K562 (cell line): ENCODE measurements at regions not wholly inside any gene's neighbourhood (a gene's known extent, or its start where the extent isn't known, plus 50 kb on each side); places are given as distances from the start of the nearest gene placed in this dataset.
A peak's percentile ranks its signal among the peaks of the same experiment; 100 is the strongest.

Source experiments
- FOSL1 ChIP-seq: fragments of 200-800 bp; sonication (Bioruptor generic); conservative IDR thresholded peaks from 2 replicates; pipeline ENCODE4 v1.6.1; 2016; ENCODE audit warnings: missing genetic modification characterization, missing compliant biosample characterization
- MYNN ChIP-seq, 2 experiments: sonication (generic); formaldehyde crosslinking in 1 of 2; IDR thresholded peaks; 2 replicates each; pipeline versions ENCODE4 v1.5.0 to v1.6.1; 2016 to 2020; ENCODE audit warnings: antibody characterized with exemption in 1 of 2, missing genetic modification reagents in 1 of 2
- PRPF4 ChIP-seq: fragments of 200-400 bp; formaldehyde crosslinking; IDR thresholded peaks from one replicate; pipeline ENCODE4 v1.6.1; 2017; ENCODE audit warnings: low read length, low read depth, mild to moderate bottlenecking; ENCODE audit not compliant: insufficient read depth, poor library complexity, severe bottlenecking
- RBBP5 ChIP-seq: fragments of 200-600 bp; sonication (generic); IDR thresholded peaks from 2 replicates; pipeline ENCODE4 v1.6.1; 2012; ENCODE audit warnings: borderline replicate concordance, mild to moderate bottlenecking, low read length, control low read depth, inconsistent platforms; ENCODE audit not compliant: insufficient read depth, poor library complexity, severe bottlenecking
- ZNF282 ChIP-seq: sonication (generic); formaldehyde crosslinking; IDR thresholded peaks from 2 replicates; pipeline ENCODE4 v1.8.1; 2023; ENCODE audit warnings: missing genetic modification reagents
- ZNF444 ChIP-seq: fragments of 250-450 bp; sonication (Bioruptor Pico); IDR thresholded peaks from 2 replicates; pipeline ENCODE4 v1.4.0; 2020; ENCODE audit warnings: mild to moderate bottlenecking, moderate library complexity
- TF ChIP-seq, protein P1 (sequence below): sonication (generic); formaldehyde crosslinking; IDR thresholded peaks from 2 replicates; pipeline ENCODE4 v1.8.0; 2022; ENCODE audit warnings: mild to moderate bottlenecking, missing genetic modification reagents, borderline replicate concordance
- TF ChIP-seq, protein P2 (sequence below), 2 experiments: IDR thresholded peaks; 2 replicates each; pipeline ENCODE4 v1.6.1; 2011; ENCODE audit warnings: borderline replicate concordance in 1 of 2, control low read depth in 1 of 2, low read depth in 1 of 2, low read length in 1 of 2, mild to moderate bottlenecking in 1 of 2, mixed read lengths in 1 of 2, moderate library complexity in 1 of 2; ENCODE audit not compliant: insufficient read depth in 1 of 2, insufficient read length in 1 of 2, poor library complexity in 1 of 2, severe bottlenecking in 1 of 2; ENCODE audit errors: extremely low read depth in 1 of 2
- TF ChIP-seq, protein P3 (sequence below): fragments of 450-650 bp; IDR thresholded peaks from 2 replicates; pipeline ENCODE4 v1.6.1; 2018; ENCODE audit warnings: mild to moderate bottlenecking, low read depth; ENCODE audit not compliant: partially characterized antibody
- TF ChIP-seq, protein P4 (sequence below): sonication (generic); formaldehyde crosslinking; IDR thresholded peaks from 2 replicates; pipeline ENCODE4 v1.8.1; 2023; ENCODE audit warnings: missing genetic modification reagents, mild to moderate bottlenecking, borderline replicate concordance
- TF ChIP-seq, protein P5 (sequence below): fragments of 250-450 bp; sonication (Bioruptor Pico); IDR thresholded peaks from 2 replicates; pipeline ENCODE4 v1.4.0; 2020; ENCODE audit warnings: mild to moderate bottlenecking, moderate library complexity

DNA sequence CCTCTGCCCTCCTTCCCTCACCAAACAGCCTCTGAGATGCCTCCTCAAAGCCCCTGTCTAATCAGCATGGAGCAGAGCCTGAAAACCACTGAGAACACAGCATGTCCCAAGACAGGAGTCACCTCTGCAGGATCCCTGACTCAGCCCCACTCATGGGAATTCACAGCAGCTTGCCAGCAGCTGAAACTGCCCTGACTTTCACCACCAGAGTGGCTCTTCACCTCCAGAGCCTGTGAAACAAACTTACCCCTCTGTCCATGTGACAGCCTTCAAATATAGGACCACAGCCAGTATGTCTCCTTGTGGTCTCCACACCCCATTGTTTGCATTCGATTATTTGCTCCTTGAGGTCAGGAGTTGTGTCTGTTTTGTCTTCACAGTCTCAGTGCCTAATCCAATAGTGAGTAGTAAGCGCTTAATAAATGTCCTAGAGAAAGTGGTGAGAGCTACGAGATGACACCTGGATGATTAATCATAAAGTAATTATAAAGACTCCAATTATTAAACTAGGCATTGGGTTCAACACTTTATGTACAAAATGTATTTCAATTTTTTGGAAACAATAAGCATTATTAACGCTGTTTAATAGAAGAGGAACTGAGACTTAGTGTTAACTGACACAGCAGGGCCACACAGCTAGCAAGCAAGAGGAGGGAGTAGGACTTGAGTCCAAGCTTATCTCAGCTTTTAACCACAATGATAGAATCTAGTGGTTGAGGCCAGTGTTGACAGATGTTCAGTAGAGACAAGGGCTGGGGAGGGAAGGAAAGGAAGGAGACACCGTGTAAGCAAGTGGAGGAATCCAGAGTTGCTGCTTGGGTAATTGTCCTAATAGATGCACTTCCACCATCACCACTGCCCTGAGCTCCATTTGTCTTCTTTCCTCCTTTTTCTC lies 358.7 kb upstream of the TNP1 start (continued):
- TF ChIP-seq, protein P1, sequence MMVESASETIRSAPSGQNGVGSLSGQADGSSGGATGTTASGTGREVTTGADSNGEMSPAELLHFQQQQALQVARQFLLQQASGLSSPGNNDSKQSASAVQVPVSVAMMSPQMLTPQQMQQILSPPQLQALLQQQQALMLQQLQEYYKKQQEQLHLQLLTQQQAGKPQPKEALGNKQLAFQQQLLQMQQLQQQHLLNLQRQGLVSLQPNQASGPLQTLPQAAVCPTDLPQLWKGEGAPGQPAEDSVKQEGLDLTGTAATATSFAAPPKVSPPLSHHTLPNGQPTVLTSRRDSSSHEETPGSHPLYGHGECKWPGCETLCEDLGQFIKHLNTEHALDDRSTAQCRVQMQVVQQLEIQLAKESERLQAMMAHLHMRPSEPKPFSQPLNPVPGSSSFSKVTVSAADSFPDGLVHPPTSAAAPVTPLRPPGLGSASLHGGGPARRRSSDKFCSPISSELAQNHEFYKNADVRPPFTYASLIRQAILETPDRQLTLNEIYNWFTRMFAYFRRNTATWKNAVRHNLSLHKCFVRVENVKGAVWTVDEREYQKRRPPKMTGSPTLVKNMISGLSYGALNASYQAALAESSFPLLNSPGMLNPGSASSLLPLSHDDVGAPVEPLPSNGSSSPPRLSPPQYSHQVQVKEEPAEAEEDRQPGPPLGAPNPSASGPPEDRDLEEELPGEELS (CRISPR knock-in tag), result no peak
- TF ChIP-seq ZNF444 (CRISPR knock-in tag) (no peak), MYNN (IDR thresholded peaks at IDR 0.05) (no peak), MYNN (CRISPR knock-in tag; IDR thresholded peaks at IDR 0.05) (no peak), FOSL1 (tag) (peak; percentile 52), ZNF282 (CRISPR knock-in tag) (no peak), PRPF4 (no peak), RBBP5 (no peak)
- TF ChIP-seq, protein P2, sequence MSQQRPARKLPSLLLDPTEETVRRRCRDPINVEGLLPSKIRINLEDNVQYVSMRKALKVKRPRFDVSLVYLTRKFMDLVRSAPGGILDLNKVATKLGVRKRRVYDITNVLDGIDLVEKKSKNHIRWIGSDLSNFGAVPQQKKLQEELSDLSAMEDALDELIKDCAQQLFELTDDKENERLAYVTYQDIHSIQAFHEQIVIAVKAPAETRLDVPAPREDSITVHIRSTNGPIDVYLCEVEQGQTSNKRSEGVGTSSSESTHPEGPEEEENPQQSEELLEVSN (IDR thresholded peaks at IDR 0.05; ENCODE audit: borderline replicate concordance in 1 of 2, extremely low read depth in 1 of 2, insufficient read depth in 1 of 2, insufficient read length in 1 of 2, low read depth in 1 of 2, low read length in 1 of 2, poor library complexity in 1 of 2, severe bottlenecking in 1 of 2), result no peak
- TF ChIP-seq, protein P3, sequence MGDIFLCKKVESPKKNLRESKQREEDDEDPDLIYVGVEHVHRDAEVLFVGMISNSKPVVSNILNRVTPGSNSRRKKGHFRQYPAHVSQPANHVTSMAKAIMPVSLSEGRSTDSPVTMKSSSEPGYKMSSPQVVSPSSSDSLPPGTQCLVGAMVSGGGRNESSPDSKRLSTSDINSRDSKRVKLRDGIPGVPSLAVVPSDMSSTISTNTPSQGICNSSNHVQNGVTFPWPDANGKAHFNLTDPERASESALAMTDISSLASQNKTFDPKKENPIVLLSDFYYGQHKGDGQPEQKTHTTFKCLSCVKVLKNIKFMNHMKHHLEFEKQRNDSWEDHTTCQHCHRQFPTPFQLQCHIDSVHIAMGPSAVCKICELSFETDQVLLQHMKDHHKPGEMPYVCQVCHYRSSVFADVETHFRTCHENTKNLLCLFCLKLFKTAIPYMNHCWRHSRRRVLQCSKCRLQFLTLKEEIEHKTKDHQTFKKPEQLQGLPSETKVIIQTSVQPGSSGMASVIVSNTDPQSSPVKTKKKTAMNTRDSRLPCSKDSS, result no peak
- TF ChIP-seq, protein P4, sequence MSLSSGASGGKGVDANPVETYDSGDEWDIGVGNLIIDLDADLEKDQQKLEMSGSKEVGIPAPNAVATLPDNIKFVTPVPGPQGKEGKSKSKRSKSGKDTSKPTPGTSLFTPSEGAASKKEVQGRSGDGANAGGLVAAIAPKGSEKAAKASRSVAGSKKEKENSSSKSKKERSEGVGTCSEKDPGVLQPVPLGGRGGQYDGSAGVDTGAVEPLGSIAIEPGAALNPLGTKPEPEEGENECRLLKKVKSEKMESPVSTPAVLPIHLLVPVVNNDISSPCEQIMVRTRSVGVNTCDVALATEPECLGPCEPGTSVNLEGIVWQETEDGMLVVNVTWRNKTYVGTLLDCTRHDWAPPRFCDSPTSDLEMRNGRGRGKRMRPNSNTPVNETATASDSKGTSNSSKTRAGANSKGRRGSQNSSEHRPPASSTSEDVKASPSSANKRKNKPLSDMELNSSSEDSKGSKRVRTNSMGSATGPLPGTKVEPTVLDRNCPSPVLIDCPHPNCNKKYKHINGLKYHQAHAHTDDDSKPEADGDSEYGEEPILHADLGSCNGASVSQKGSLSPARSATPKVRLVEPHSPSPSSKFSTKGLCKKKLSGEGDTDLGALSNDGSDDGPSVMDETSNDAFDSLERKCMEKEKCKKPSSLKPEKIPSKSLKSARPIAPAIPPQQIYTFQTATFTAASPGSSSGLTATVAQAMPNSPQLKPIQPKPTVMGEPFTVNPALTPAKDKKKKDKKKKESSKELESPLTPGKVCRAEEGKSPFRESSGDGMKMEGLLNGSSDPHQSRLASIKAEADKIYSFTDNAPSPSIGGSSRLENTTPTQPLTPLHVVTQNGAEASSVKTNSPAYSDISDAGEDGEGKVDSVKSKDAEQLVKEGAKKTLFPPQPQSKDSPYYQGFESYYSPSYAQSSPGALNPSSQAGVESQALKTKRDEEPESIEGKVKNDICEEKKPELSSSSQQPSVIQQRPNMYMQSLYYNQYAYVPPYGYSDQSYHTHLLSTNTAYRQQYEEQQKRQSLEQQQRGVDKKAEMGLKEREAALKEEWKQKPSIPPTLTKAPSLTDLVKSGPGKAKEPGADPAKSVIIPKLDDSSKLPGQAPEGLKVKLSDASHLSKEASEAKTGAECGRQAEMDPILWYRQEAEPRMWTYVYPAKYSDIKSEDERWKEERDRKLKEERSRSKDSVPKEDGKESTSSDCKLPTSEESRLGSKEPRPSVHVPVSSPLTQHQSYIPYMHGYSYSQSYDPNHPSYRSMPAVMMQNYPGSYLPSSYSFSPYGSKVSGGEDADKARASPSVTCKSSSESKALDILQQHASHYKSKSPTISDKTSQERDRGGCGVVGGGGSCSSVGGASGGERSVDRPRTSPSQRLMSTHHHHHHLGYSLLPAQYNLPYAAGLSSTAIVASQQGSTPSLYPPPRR, result no peak
- TF ChIP-seq, protein P5, sequence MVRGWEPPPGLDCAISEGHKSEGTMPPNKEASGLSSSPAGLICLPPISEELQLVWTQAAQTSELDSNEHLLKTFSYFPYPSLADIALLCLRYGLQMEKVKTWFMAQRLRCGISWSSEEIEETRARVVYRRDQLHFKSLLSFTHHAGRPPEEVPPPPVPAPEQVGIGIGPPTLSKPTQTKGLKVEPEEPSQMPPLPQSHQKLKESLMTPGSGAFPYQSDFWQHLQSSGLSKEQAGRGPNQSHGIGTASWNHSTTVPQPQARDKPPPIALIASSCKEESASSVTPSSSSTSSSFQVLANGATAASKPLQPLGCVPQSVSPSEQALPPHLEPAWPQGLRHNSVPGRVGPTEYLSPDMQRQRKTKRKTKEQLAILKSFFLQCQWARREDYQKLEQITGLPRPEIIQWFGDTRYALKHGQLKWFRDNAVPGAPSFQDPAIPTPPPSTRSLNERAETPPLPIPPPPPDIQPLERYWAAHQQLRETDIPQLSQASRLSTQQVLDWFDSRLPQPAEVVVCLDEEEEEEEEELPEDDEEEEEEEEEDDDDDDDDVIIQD, result no peak
